CD4-positive, alpha-beta memory T cell (primary cell): ENCODE measurements at regions not wholly inside any gene's neighbourhood (a gene's known extent, or its start where the extent isn't known, plus 50 kb on each side); places are given as distances from the start of the nearest gene placed in this dataset.

ENCODE experiments used
- CTCF ChIA-PET: fragments of 350-600 bp; sonication (Branson Sonifier 250); formaldehyde crosslinking; loops from one replicate; lab custom pipeline; 2021; ENCODE audit warnings: inconsistent platforms; ENCODE audit not compliant: partially characterized antibody; lab: Charles Lee
- POLR2A ChIA-PET: fragments of 350-600 bp; sonication (Branson Sonifier 250); formaldehyde crosslinking; loops from one replicate; lab custom pipeline; 2021; ENCODE audit not compliant: partially characterized antibody; lab: Charles Lee
- DNase-seq, 5 donors: peaks; one replicate each; pipeline versions ENCODE4 v3.0.0 to v3.0.0-alpha.2; 2020 to 2022; ENCODE audit warnings: mixed read lengths in 1 of 5
- H3K27ac ChIP-seq: one replicate; pipeline ENCODE4 v1.7.0; 2013; ENCODE audit warnings: low read depth, low read length
- H3K27me3 ChIP-seq: 2 replicates; pipeline ENCODE4 v1.7.0; 2013; ENCODE audit warnings: mild to moderate bottlenecking, low read length, moderate library complexity; ENCODE audit not compliant: insufficient read depth
- H3K36me3 ChIP-seq: 2 replicates; pipeline ENCODE4 v1.7.0; 2013; ENCODE audit warnings: mild to moderate bottlenecking, low read length, moderate library complexity; ENCODE audit not compliant: insufficient read depth
- H3K4me1 ChIP-seq: 2 replicates; pipeline ENCODE4 v1.7.0; 2013; ENCODE audit warnings: mild to moderate bottlenecking, low read length, moderate library complexity; ENCODE audit not compliant: insufficient read depth
- H3K4me3 ChIP-seq, 2 donors: one replicate each; pipeline ENCODE4 v1.7.0; 2013; ENCODE audit warnings: low read length in 2 of 2, mild to moderate bottlenecking in 1 of 2
- H3K9me3 ChIP-seq, 2 donors: one replicate each; pipeline ENCODE4 v1.7.0; 2013; ENCODE audit warnings: low read length in 2 of 2, control low read depth in 1 of 2; ENCODE audit not compliant: control insufficient read depth in 1 of 2
- H3K27ac Mint-ChIP-seq, 7 donors: one replicate each; pipeline ENCODE4 v1.8.0; 2020 to 2021; ENCODE audit warnings: mixed read lengths in 7 of 7, mild to moderate bottlenecking in 6 of 7, inconsistent platforms in 3 of 7, moderate library complexity in 3 of 7
- H3K27me3 Mint-ChIP-seq, 2 donors: one replicate each; pipeline ENCODE4 v1.8.0; 2020 to 2021; ENCODE audit warnings: mixed read lengths in 2 of 2
- H3K36me3 Mint-ChIP-seq, 2 donors: one replicate each; pipeline ENCODE4 v1.8.0; 2020 to 2021; ENCODE audit warnings: mixed read lengths in 2 of 2, inconsistent platforms in 1 of 2, mild to moderate bottlenecking in 1 of 2
- H3K4me1 Mint-ChIP-seq, 4 donors: one replicate each; pipeline ENCODE4 v1.8.0; 2020 to 2021; ENCODE audit warnings: mixed read lengths in 4 of 4, mild to moderate bottlenecking in 1 of 4
- H3K4me3 Mint-ChIP-seq, 8 donors: one replicate each; pipeline ENCODE4 v1.8.0; 2020 to 2021; ENCODE audit warnings: mixed read lengths in 8 of 8, mild to moderate bottlenecking in 7 of 8, moderate library complexity in 6 of 8, inconsistent platforms in 3 of 8
- H3K9me3 Mint-ChIP-seq, 8 donors: one replicate each; pipeline ENCODE4 v1.8.0; 2020 to 2021; ENCODE audit warnings: mixed read lengths in 8 of 8, mild to moderate bottlenecking in 5 of 8, inconsistent platforms in 3 of 8, moderate library complexity in 1 of 8
- intact Hi-C: fragments of 100-400 bp; cut with micrococcal nuclease; formaldehyde crosslinking; loops from one replicate; pipeline ENCODE4 v1.15.1; 2023

DNA sequence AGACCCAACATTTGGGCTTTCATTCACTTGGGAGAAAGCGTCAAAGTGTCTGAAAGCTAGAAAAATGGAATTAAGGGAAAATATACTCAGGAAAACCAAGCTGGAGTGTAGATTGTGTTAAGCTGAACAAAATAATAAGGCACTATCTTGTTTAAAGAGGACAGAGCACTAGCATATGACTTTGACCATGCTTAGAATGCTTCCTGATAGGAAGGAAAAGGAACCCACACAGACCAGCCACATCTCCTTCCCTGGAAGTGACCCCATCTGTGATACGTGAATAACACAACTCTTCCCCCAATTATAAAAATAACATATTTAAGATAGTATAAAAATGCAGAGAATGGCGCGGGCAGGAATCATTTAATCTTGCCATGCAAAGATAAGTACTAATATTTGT, 94.7 kb upstream of the BCL2L14 start:
- intact Hi-C loops = no loop called here
- Histone ChIP-seq H3K9me3 (no peaks in the 10 kb centered on the region), H3K27ac (no peak overlapping the region), H3K36me3 (no peaks in the 10 kb centered on the region), H3K27me3 (no peaks in the 10 kb centered on the region), H3K4me1 (peaks cover 26% of the 10 kb centered on the region), H3K4me3 (no peak overlapping the region)
- no peaks in the 10 kb centered on the region for H3K9me3 Mint-ChIP-seq
- H3K4me3 Mint-ChIP-seq = no peak overlapping the region
- CTCF ChIA-PET = interaction anchor here (0.8 kb wide), 1 partner anchor 9 kb away, joined by 3 read pairs; no protein-coding TSS in a partner anchor
- peaks cover 25 to 43% (median 33%) of the 10 kb centered on the region in 4 donors for H3K4me1 Mint-ChIP-seq
- POLR2A ChIA-PET = interaction anchor here (1.3 kb wide), 1 partner anchor 9 kb away, joined by 3 read pairs; no protein-coding TSS in a partner anchor
- H3K36me3 Mint-ChIP-seq = peaks cover 0 to 2% of the 10 kb centered on the region in 2 donors
- DNase-seq = no peak
- peak overlapping the region in 1 of 7 donors; percentile 44 for H3K27ac Mint-ChIP-seq
- H3K27me3 Mint-ChIP-seq = no peaks in the 10 kb centered on the region

DNA sequence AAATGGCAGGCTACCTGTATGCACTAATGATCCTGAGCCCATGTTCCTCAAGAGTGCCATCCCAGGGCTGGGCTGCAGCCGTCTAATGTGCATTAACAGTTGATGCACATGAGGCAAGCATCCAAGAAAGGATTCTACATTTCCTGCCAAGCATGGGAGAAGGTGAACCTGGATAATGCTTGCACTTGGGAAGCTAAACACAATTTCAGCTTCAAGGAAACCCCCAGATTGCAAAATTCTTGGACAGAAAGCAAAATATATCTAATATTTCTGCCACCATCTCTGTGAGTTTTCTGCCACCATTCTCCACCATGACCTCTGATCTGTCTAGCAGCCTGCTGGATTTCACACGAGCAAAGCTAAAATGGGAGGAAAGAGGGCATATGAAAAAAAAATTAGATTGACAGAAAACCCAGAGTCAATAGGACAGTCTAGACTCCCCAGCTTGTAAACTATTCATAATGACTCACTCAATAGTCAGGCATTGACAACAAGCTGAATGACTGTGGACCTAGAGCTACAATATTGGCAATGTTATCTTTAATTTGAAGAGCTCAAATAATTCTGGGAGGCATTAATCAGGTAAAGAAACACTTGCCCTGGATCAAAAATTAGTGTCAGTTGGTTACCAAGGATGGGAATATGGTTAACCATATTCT, 91.9 kb upstream of the BCL2L14 start:
- peaks cover 48 to 69% (median 59%) of the 10 kb centered on the region in 4 donors for H3K4me1 Mint-ChIP-seq
- H3K4me3 ChIP-seq = no peak overlapping the region
- no peak for DNase-seq
- no peaks in the 10 kb centered on the region for H3K27me3 ChIP-seq
- CTCF ChIA-PET = interaction anchor here (1.0 to 4.8 kb wide), 4 partner anchors 23 to 398 kb away, joined by 3 to 50 read pairs (median 4); no protein-coding TSS in a partner anchor
- H3K36me3 ChIP-seq = no peaks in the 10 kb centered on the region
- H3K4me3 Mint-ChIP-seq = peak overlapping the region in 3 of 8 donors; percentile 15 to 53 (median 52)
- intact Hi-C loops = no loop called here
- no peak overlapping the region for H3K27ac ChIP-seq
- peaks cover 0 to 2% (median 0%) of the 10 kb centered on the region in 8 donors for H3K9me3 Mint-ChIP-seq
- no peaks in the 10 kb centered on the region for H3K9me3 ChIP-seq
- peak overlapping the region; percentile 88 to 99 (median 97) for H3K27ac Mint-ChIP-seq
- POLR2A ChIA-PET = interaction anchor here (0.5 to 4.2 kb wide), 8 partner anchors 8 to 644 kb away, joined by 3 to 50 read pairs (median 6); no protein-coding TSS in a partner anchor
- H3K36me3 Mint-ChIP-seq = peaks cover 0 to 2% of the 10 kb centered on the region in 2 donors
- H3K27me3 Mint-ChIP-seq = no peaks in the 10 kb centered on the region
- H3K4me1 ChIP-seq = peaks cover 54% of the 10 kb centered on the region

DNA sequence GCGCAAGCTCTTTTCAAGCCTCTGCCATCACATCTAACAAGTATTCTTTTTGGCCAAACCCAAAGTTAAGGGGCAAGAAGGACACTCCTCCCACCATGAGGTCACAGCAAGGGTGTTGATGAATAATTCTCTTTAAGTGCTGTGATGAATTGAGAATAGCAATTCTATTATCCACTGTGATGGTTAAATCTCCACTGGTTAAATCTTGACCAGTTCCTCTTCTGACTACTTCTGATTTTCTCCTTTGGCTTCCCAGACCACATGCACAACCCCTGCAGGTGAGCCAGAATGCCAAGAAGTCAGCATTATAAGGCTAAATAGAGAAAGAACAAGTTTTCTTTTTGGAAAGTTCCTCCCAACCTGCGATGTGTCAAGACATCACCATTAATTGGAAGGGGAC, 90.6 kb upstream of the BCL2L14 start:
- Histone ChIP-seq H3K27me3 (no peaks in the 10 kb centered on the region), H3K4me1 (peaks cover 59% of the 10 kb centered on the region), H3K27ac (peak overlapping the region; percentile 74), H3K36me3 (no peaks in the 10 kb centered on the region), H3K4me3 (peak overlapping the region in 1 of 2 donors; percentile 15), H3K9me3 (no peaks in the 10 kb centered on the region)
- Mint-ChIP-seq H3K27ac (peak overlapping the region; percentile 88 to 99 (median 97)), H3K36me3 (peaks cover 0 to 2% of the 10 kb centered on the region in 2 donors), H3K4me3 (peak overlapping the region in 7 of 8 donors; percentile 22 to 74 (median 39)), H3K27me3 (no peaks in the 10 kb centered on the region), H3K4me1 (peaks cover 51 to 69% (median 60%) of the 10 kb centered on the region in 4 donors), H3K9me3 (peaks cover 0 to 2% (median 0%) of the 10 kb centered on the region in 8 donors)
- no peak for DNase-seq
- POLR2A ChIA-PET = interaction anchor here (1.0 to 4.2 kb wide), 7 partner anchors 9 to 249 kb away, joined by 3 to 50 read pairs (median 7); no protein-coding TSS in a partner anchor
- intact Hi-C loops = loop anchor here (2.0 kb wide), 1 partner anchor 19 kb away; no protein-coding TSS in a partner anchor
- CTCF ChIA-PET = interaction anchor here (1.0 to 4.8 kb wide), 4 partner anchors 19 to 53 kb away, joined by 3 to 50 read pairs (median 4); no protein-coding TSS in a partner anchor

DNA sequence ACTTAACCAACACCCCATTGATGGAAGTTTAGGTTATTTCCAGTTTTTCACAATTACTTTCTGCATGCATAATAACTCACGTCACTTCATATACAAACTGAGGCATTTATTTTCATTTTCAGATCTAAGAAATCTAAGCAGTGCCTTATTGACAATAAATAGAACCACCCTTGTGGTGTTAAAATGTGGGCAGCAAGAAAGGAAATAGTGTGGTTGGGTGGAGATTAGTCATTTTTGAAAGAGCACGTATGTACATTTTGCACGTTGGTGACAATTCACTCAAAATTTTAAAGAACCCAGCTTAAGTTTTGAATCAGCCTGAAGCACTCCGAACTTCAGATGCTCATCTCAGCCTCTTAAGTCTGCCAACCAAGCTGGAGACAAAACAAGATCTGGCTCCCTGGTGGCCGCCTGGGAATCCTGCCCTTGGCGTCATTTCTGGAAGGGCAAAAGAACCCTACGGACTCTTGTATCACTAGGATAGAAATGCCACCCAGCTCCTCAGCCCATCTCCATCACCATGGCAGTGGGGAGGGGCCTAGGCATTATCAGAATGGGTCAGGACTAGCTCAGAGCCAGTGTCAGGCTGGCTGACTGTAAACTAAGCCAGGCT, 89.5 kb upstream of the BCL2L14 start:
- intact Hi-C loops = loop anchor here (1.0 to 2.0 kb wide), 4 partner anchors 18 to 332 kb away; partner anchors contain the start of gene ETV6
- Mint-ChIP-seq H3K4me3 (peak overlapping the region; percentile 2 to 74 (median 70)), H3K27ac (peak overlapping the region; percentile 88 to 99 (median 97)), H3K36me3 (peaks cover 0 to 2% of the 10 kb centered on the region in 2 donors), H3K9me3 (peaks cover 0 to 2% (median 0%) of the 10 kb centered on the region in 8 donors), H3K27me3 (no peaks in the 10 kb centered on the region), H3K4me1 (peaks cover 47 to 61% (median 57%) of the 10 kb centered on the region in 4 donors)
- Histone ChIP-seq H3K36me3 (no peaks in the 10 kb centered on the region), H3K27ac (peak overlapping the region; percentile 74), H3K9me3 (no peaks in the 10 kb centered on the region), H3K4me3 (peak overlapping the region; percentile 4 to 29), H3K4me1 (peaks cover 59% of the 10 kb centered on the region), H3K27me3 (no peaks in the 10 kb centered on the region)
- ChIA-PET POLR2A (interaction anchor here (0.8 to 4.2 kb wide), 16 partner anchors 8 to 738 kb away, joined by 3 to 50 read pairs (median 4); partner anchors contain the start of gene ETV6), CTCF (interaction anchor here (0.8 to 4.8 kb wide), 7 partner anchors 9 to 76 kb away, joined by 3 to 50 read pairs (median 3); no protein-coding TSS in a partner anchor)
- DNase-seq = peak; percentile 86 to 94 (median 88)

DNA sequence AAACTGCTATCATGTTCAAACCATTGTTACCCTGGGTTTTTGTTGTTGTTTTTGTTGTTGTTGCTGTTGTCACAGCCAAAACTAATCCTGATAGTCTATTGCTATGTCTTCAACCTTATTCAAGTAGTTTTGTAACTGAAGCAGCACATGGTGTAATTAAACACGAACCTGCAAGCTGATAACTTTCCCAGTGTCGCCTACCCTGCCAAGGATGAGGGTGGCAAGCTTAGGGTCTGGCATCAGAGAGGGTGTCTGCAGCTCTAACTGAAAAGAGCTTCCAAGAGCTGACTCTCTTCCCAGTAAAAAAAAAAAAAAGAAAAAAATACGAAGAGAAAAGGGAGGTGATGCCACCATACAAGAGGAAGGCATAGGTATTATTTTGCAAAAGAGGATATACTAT, 86.3 kb upstream of the BCL2L14 start:
- Mint-ChIP-seq H3K4me3 (no peak overlapping the region), H3K27me3 (no peaks in the 10 kb centered on the region), H3K4me1 (peaks cover 40 to 51% (median 47%) of the 10 kb centered on the region in 4 donors), H3K36me3 (peaks cover 0 to 2% of the 10 kb centered on the region in 2 donors), H3K27ac (peak overlapping the region in 2 of 7 donors; percentile 45 to 66), H3K9me3 (peaks cover 0 to 5% (median 0%) of the 10 kb centered on the region in 8 donors)
- intact Hi-C loops = no loop called here
- peaks cover 48% of the 10 kb centered on the region for H3K4me1 ChIP-seq
- no peaks in the 10 kb centered on the region for H3K9me3 ChIP-seq
- ChIA-PET POLR2A (interaction anchor here (1.0 to 1.3 kb wide), 4 partner anchors 15 to 335 kb away, joined by 4 to 6 read pairs (median 4); partner anchors contain the start of gene ETV6), CTCF (interaction anchor here (1.5 to 6.3 kb wide), 2 partner anchors 16 to 25 kb away, joined by 3 to 28 read pairs; no protein-coding TSS in a partner anchor)
- no peak for DNase-seq
- no peak overlapping the region for H3K27ac ChIP-seq
- H3K36me3 ChIP-seq = no peaks in the 10 kb centered on the region
- no peaks in the 10 kb centered on the region for H3K27me3 ChIP-seq
- no peak overlapping the region for H3K4me3 ChIP-seq

DNA sequence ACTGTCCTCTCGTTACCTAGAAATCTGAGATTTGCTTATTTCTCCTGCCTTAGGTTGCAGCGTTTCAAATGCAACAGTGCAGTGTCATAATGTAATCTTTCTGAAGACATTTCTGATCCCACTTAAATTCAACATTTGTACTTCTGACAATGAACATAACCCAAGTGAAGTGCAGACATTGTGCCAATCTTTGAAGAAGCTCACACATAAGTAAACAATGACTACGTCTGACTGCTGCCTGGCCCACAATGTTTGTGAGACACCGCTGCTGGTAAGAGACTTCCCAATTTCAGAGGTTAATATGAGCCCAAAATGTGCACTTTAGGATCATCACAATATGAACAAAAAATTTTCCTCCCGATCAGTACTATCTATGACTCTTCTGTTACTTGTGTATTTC, 84.6 kb upstream of the BCL2L14 start:
- Mint-ChIP-seq H3K27me3 (no peaks in the 10 kb centered on the region), H3K36me3 (peaks cover 0 to 2% of the 10 kb centered on the region in 2 donors), H3K4me1 (peaks cover 26 to 33% (median 31%) of the 10 kb centered on the region in 4 donors), H3K4me3 (no peak overlapping the region), H3K9me3 (peaks cover 0 to 6% (median 0%) of the 10 kb centered on the region in 8 donors), H3K27ac (peak overlapping the region in 3 of 7 donors; percentile 0 to 47 (median 21))
- intact Hi-C loops = no loop called here
- Histone ChIP-seq H3K4me3 (no peak overlapping the region), H3K27ac (no peak overlapping the region), H3K36me3 (no peaks in the 10 kb centered on the region), H3K9me3 (no peaks in the 10 kb centered on the region), H3K27me3 (no peaks in the 10 kb centered on the region), H3K4me1 (peaks cover 31% of the 10 kb centered on the region)
- no peak for DNase-seq
- ChIA-PET POLR2A (interaction anchor here (1.2 to 1.4 kb wide), 2 partner anchors 22 to 23 kb away, joined by 3 to 8 read pairs; no protein-coding TSS in a partner anchor), CTCF (interaction anchor here (6.3 kb wide), 1 partner anchor 23 kb away, joined by 28 read pairs; no protein-coding TSS in a partner anchor)
